ENCODE measurements at regions not wholly inside any gene's neighbourhood (a gene's known extent, or its start where the extent isn't known, plus 50 kb on each side); places are given as distances from the start of the nearest gene placed in this dataset.

DNA sequence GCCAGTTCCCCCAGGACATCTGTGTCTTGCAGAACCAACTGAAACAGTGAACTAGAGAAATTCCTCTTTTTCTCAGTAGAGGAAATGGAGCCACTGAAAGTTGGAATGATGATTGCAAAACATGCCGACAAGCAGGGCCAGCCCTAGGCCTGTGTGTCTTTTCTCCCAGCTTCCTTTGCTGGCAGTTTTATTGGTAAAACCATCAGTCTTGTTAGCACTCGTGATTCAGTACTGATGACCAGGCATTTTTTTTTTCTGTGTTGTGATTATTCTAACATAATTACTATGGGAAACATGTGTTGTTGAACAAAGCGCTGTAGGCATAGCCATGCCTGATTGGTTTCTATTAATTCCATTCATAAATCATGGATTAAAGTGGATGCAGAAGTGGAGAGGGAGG lies 620.7 kb downstream of the AACS start:
- TF ChIP-seq TAF1 (IDR thresholded peaks at IDR 0.05; ENCODE audit: low read depth) (no peak), REST (IDR thresholded peaks at IDR 0.05; ENCODE audit: low read depth) (no peak), TCF12 (IDR thresholded peaks at IDR 0.05; ENCODE audit: low read depth) (no peak), RAD21 (IDR thresholded peaks at IDR 0.05; ENCODE audit: low read depth) (no peak), EGR1 (IDR thresholded peaks at IDR 0.05) (no peak), FOXM1 (IDR thresholded peaks at IDR 0.05; ENCODE audit: borderline replicate concordance, low read depth) (no peak), YY1 (IDR thresholded peaks at IDR 0.05; ENCODE audit: low read depth) (no peak), MAX (IDR thresholded peaks at IDR 0.05) (no peak), TEAD4 (IDR thresholded peaks at IDR 0.05) (no peak), EP300 (IDR thresholded peaks at IDR 0.05; ENCODE audit: borderline replicate concordance) (no peak), NFIC (IDR thresholded peaks at IDR 0.05) (no peak), CEBPB (IDR thresholded peaks at IDR 0.05) (no peak), CREB1 (IDR thresholded peaks at IDR 0.05; ENCODE audit: low read depth) (no peak)
- TF ChIP-seq, protein P1, sequence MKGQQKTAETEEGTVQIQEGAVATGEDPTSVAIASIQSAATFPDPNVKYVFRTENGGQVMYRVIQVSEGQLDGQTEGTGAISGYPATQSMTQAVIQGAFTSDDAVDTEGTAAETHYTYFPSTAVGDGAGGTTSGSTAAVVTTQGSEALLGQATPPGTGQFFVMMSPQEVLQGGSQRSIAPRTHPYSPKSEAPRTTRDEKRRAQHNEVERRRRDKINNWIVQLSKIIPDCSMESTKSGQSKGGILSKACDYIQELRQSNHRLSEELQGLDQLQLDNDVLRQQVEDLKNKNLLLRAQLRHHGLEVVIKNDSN (IDR thresholded peaks at IDR 0.05) = no peak
